ENCODE measurements at regions not wholly inside any gene's neighbourhood (a gene's known extent, or its start where the extent isn't known, plus 50 kb on each side); places are given as distances from the start of the nearest gene placed in this dataset.

GRCh38 chr5:67395790-67396418 is 199.3 kb upstream of the CD180 start:
- H3K27ac ChIP-seq = no peak overlapping the region
- TF ChIP-seq, protein P1, sequence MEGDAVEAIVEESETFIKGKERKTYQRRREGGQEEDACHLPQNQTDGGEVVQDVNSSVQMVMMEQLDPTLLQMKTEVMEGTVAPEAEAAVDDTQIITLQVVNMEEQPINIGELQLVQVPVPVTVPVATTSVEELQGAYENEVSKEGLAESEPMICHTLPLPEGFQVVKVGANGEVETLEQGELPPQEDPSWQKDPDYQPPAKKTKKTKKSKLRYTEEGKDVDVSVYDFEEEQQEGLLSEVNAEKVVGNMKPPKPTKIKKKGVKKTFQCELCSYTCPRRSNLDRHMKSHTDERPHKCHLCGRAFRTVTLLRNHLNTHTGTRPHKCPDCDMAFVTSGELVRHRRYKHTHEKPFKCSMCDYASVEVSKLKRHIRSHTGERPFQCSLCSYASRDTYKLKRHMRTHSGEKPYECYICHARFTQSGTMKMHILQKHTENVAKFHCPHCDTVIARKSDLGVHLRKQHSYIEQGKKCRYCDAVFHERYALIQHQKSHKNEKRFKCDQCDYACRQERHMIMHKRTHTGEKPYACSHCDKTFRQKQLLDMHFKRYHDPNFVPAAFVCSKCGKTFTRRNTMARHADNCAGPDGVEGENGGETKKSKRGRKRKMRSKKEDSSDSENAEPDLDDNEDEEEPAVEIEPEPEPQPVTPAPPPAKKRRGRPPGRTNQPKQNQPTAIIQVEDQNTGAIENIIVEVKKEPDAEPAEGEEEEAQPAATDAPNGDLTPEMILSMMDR (conservative IDR thresholded peaks at IDR 0.05) = no peak

DNA sequence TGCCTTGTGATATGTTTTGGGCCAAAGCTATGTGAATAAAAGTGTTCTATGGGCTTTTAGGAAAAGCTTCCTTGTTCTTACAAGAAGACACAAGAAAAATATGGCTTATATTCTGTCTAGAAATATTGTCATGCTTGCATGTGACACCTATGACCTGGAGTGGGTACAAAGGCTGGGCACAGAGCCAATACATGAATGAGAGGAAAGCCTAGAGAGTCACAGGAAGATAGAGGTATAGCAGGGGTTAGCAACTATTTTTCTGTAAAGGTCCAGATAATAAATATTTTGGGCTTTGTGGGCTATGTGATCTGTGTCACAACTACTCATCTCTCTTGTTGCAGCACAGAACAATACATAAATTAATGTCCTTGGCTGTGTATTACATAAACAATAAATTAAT is 196.6 kb upstream of the CD180 start:
- H3K27ac ChIP-seq = no peak overlapping the region
- TF ChIP-seq, protein P1 (conservative IDR thresholded peaks at IDR 0.05) = no peak

DNA sequence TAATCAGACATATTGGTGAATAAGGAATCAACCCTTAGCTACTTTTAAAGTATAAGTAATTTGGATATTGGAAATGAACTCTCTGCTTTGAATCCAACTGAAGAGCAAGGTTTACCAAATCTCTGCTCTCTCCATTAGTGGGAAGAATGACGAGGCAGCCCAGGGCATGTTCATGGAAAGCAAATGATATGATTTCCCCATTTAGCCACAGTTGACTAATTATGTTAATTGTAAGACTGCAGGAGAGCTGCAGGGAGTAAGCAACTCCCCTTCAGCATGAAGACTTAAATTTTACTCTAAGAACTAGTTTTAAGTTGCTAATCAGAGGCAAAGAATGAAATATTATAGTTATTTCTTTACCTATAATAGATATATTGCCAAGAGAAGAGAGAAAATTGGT is 194.3 kb upstream of the CD180 start:
- no peak overlapping the region for H3K27ac ChIP-seq
- TF ChIP-seq, protein P1 (conservative IDR thresholded peaks at IDR 0.05) = no peak

DNA sequence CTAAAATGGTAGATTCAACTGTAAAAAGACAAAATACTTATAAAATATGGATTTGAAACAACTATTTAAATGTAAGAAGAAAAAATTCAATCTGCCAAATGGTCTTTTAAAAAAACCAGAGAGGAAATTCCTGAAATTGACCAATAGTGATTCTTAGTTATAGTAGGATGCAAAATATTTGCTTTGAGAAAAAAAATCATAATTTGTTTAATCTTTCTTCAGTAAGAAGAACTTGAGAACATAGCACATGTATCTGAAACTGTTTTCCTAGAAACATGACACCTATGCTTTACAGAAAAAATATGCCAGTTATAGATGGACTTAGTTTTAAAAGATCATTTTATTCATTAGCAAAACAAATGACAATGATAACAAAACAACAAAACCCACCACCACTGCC is 186.9 kb upstream of the CD180 start:
- TF ChIP-seq, protein P1 (conservative IDR thresholded peaks at IDR 0.05) = no peak
- H3K27ac ChIP-seq = no peak overlapping the region

GRCh38 chr5:67381236-67381880 is 184.8 kb upstream of the CD180 start:
- peak overlapping the region; percentile 57 for H3K27ac ChIP-seq
- TF ChIP-seq, protein P1 (conservative IDR thresholded peaks at IDR 0.05) = no peak

DNA sequence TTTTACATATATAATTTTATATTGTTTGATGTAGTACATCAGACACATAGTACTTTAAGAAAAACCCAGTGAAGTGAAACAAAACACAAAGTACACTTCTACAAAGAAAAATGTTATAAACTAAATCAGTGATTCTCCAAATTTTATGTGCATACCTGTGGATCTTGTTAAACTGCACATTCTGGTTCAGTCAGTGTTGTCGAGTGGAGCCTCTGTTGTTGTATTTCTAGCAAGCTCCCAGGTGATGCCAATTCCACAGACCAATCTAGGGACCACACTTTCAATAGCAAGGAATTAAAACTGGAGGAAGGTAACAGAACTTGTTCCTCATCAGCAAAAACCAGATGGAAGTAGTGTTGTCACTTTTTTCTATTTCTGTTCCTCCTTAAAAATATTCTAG is 183.8 kb upstream of the CD180 start:
- H3K27ac ChIP-seq = peak overlapping the region; percentile 57
- TF ChIP-seq, protein P1 (conservative IDR thresholded peaks at IDR 0.05) = no peak

DNA sequence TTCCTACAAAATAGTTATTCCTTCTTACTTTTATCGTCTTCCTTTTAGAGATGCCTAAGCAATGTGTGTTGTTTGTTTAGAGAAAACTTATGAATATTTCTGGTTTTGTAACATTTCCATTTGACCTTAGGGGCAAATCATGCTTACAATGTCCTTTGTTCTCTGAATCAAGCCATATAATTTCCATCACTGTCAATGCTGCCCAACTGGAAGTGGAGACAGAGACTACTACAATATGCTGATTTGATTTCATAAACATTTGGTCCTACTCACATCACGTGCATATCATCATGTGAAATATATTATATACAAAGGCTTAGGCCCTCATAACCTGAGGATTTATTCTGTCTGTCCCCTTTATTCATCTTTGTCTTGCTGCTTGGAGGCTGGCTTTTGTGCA is 183.2 kb upstream of the CD180 start:
- H3K27ac ChIP-seq = peak overlapping the region; percentile 57
- TF ChIP-seq, protein P1 (conservative IDR thresholded peaks at IDR 0.05) = no peak

Measured in VCaP (cell line).